Germinal center (tissue), 1 donor: ENCODE measurements at regions not wholly inside any gene's neighbourhood (a gene's known extent, or its start where the extent isn't known, plus 50 kb on each side); places are given as distances from the start of the nearest gene placed in this dataset.
"Not testable (repeated sequence)": the region's sequence is repeated elsewhere in the genome, so short reads cannot be mapped to it uniquely, and the experiment has no call there.

Source experiments
- DNase-seq: peaks from one replicate; pipeline ENCODE4 v3.0.0; 2012; ENCODE audit warnings: mixed read lengths, low spot score

DNA sequence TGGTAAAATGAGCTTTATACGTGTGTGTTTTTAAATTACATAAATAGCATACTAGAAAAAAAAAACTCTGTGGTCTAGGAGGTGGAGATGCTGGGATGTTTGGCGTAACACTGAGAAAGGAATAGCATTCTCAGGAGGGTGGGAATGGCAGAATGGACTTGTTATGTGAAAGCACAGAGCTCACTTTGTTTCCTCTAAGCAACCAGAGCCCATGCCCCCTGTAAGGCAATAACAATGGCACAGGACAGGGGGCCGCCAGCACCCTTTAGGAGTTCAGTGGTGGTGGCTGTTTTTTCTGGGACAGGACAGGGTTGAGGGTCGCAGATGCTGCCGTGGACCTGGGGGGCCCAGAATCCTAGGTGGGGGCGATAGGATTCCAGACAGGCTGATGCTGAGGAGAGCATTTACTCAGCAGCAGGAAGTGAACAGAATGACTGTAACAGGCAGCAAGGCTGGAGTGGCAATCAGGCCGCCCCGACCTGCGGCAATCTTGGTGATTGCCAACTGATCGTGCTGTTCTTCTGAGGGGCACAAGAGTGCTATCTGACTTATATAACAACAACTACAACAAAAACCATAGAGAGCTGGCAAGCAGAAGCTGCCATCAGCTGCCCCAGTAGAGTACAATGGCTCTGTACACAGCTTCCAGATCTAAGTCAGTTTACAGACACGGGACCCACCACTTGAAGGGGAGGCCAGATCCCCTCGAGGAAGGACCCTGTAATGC lies 160.4 kb downstream of the UACA start:
- no peak for DNase-seq

DNA sequence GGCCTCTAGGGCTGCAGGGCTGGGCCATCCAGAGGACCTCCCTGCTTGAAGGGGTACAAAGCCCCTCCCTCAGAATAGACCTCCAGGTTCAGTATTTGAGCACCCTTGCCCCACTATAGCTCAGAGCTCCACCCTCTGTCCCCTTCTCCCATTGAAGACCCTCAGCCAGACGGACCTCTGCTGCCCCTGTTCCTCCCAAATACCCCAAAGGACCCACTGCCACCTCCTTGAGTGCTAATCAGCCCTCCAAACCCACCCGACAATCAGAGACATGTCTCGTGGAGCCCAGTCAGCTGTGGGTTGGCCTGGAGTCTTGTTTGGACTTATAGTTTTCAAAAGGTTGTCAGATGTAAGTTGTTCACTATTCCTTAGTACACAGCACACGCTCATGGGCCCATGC lies 161.1 kb downstream of the UACA start:
- no peak for DNase-seq

DNA sequence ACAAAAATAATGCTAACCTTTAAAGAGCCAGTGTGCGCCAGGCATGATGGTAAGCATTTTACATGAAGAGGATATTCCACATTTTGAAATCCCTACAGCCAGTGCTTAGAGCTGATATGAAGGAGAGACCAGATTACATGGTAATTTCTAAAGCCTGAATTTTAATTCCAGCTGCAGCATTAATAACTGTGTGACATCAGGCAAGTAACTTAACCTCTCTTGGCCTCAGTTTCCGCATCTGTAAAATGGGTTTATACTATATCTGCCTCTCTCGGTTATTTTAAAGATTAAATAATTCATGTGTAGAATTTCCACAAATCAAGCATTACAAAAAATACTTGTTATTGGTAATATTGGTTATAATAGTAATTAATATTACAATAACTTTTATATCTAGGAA lies 165.4 kb downstream of the UACA start:
- no peak for DNase-seq

DNA sequence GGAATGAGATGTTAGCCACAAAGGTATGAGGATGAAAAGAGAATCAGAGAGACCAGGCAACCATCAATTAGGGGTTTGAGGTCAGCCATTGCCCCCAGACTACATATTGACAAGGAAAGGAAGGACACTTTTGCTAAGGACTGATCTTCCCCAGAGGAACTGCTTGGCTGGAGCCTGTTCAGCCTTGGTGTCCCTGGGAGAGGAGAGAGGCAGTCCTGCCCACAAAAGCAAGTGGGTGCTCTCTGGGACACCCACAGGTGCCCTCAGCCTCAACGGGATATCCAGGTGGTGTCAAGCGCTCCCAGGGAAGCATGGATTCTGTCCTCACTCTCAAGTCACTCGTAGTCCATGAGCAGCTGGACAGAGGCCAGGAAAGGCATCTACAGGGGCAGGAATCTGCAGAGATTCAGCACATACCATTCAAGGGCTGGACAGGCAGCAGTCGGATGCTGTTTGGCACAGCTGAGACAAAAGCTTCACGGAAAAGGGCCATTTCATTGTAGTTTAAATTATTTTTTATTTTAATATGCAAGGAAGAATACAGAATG lies 166.2 kb downstream of the UACA start:
- DNase-seq, result no peak

DNA sequence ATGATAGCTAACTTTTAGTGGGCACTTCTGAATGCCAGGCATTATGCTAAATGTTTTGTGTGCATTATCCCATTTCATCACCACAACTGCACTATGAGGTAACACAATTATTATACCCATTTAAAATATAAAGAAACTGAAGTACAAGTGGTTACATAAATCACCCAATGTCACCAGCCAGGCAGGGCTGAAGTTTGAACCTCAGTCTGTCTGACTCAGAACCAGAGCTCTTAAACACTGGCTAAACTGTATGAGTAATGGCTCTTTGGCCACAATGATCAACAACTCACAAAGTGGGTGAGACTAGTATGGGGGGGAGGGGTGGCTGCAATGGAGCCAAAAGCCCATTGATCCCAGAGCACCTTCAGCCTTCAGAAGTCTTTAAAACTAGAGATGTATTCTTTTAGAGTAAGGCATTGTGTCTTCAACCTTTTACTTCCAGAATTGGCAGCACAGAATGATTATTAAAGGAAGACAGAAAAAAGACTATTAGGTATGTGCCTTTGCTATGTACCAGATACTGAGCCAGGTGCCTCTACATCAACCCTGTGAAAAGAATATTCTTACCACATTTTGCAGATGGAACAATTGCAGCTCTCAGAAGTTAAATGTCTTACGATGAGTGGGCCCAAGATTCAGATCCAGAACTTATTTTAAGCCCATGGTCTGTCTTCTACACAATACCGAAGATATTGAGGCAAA lies 166.9 kb downstream of the UACA start:
- no peak for DNase-seq

DNA sequence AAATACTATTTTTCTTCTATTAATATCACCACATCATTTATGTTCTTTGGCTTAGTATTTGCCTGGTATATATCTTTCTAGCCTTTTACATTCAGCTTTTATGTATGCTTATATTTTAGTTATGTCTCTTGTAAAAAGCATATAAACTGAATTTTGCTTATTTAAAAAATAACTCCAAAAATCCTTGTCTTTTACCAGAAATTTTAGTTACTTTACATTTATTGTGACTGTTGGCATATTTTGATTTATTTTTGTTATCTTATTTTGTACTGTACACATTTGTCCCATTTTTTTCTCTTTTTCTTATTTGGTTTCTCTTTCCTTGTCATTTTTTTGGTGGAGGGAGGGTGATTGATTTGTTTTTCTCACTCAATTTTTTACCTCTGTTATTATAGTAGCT lies 169.6 kb downstream of the UACA start:
- no peak for DNase-seq

DNA sequence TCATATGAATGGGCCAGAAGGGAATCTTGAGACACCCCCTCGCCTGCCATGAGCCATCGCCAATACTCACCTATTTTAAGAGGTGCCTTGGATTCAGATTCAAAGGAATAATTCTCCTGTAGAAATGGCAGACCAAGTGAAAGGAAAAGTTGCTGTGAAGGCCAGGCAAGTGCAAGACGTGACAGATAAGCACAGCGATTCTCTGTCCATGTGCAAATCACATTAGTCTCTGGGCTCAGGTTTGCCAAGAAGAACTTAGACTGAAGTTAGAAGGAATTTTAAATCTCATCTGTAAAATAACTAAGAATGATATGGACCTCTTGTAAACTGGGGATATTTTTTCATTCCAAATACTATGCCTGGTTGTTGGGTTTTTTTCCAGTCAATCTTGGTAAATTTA lies 173.6 kb downstream of the UACA start:
- no peak for DNase-seq

DNA sequence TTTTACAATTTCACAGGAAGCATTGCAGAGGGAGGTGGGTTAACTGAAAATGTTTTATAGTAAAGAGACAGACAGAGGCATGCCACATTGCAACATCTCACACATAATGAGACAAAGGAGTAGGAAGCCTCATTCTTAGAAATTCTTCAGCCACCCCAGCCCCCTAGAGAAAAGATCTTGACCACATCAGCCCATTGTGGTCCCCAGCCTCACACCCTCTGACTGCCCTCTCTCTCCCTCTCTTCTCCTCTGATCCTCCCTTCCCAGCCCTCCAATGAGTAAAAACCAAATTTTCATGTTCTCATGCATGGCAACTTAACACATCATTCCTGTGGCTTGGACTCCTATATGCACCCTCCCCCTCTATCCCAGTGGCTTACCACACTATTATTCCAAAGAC lies 174.1 kb downstream of the UACA start:
- no peak for DNase-seq

DNA sequence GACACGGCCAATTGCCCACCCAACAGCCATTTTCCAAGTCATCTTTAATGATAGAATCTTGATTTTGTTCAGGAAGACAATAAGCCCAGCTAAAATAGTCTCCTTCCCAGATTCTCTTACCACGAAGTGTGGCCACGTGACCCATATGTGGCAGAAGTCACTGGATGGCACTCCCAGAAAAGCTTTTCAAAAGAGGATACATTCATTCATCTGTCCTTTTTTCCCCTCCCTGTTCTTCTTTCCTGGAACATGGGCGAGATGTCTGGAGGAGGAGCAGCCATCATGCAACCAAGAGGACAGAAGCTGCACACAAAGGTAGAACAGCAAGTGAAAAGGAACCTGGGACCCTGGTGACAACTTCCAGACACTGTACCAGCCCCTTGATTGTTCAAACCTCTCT lies 174.7 kb downstream of the UACA start:
- no peak for DNase-seq

DNA sequence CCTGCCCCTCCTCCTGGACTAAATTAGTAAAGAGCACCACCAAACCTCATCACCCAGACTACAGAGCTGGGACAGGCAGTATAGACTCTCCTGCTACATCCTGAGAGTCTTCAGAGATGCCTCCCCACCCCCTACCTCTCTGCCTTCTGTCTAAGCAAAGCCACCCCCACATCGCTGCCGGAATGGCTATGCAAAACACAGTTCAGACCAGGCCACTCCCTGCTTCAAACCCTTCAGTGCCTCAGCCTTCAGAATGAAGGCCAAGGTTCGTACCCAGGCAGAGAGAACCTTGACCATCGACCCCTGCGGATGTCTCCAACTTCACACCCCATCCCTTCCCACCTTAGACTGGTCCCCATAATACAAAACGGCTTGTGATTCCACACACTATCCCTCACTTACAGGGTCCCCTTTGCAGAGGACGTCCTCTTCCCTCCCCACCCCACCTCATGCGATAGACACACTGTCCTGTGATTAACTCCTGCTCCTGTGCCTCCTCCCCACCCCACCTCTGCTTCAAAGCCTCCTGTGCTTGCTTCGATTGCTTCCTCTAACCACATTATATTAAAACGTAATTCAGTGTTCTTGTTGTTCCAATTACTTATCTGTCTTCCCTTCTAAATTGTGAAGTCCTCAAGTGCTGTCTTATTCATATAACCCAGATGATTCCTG lies 175.3 kb downstream of the UACA start:
- DNase-seq, result no peak

DNA sequence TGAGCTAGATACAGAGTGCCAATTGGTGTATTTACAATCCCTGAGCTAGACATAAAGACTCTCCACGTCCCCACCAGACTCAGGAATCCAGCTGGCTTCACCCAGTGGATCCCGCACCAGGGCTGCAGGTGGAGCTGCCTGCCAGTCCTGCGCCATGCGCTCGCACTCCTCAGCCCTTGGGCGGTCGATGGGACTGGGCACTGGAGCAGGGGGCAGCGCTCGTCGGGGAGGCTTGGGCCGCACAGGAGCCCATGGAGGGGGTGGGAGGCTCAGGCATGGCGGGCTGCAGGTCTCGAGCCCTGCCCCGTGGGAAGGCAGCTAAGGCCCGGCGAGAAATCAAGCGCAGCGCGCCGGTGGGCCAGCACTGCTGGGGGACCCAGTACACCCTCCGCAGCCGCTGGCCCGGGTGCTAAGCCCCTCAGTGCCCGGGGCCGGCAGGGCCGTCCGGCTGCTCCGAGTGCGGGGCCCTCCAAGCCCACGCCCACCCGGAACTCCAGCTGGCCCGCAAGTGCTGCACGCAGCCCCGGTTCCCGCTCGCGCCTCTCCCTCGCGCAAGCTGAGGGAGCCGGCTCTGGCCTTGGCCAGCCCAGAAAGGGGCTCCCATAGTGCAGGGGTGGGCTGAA lies 176.2 kb downstream of the UACA start:
- DNase-seq, result not testable (repeated sequence)

DNA sequence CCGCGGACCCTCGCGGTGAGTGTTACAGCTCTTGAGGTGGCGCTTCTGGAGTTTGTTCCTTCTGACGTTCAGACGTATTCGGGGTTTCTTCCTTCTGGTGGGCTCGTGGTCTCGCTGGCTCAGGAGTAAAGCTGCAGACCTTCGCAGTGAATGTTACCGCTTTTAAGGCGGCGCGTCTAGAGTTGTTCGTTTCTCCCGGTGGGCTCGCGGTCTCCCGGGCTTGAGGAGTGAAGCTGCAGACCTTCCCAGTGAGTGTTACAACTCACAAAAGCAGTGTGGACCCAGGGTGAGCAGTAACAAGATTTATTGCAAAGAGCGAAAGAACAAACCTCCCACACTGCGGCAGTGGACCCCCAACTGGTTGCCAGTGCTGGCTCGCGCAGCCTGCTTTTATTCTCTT lies 177.1 kb downstream of the UACA start:
- no peak for DNase-seq

DNA sequence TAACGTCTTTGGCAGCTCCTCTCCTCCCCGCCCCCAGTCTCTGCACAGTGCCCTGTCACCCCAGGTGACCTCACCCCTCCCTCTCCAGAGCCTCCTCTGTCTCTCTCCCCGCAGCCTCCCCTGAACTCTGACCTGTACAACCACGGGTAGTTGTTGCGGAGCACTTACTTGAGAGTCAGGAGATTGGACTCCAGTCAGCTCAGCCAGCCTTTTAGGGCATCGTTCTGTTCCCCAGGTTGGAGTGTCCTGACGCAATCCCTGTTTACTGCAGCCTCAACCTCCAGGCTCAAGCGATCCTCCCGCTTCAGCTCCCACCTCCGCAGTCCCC lies 177.7 kb downstream of the UACA start:
- no peak for DNase-seq

DNA sequence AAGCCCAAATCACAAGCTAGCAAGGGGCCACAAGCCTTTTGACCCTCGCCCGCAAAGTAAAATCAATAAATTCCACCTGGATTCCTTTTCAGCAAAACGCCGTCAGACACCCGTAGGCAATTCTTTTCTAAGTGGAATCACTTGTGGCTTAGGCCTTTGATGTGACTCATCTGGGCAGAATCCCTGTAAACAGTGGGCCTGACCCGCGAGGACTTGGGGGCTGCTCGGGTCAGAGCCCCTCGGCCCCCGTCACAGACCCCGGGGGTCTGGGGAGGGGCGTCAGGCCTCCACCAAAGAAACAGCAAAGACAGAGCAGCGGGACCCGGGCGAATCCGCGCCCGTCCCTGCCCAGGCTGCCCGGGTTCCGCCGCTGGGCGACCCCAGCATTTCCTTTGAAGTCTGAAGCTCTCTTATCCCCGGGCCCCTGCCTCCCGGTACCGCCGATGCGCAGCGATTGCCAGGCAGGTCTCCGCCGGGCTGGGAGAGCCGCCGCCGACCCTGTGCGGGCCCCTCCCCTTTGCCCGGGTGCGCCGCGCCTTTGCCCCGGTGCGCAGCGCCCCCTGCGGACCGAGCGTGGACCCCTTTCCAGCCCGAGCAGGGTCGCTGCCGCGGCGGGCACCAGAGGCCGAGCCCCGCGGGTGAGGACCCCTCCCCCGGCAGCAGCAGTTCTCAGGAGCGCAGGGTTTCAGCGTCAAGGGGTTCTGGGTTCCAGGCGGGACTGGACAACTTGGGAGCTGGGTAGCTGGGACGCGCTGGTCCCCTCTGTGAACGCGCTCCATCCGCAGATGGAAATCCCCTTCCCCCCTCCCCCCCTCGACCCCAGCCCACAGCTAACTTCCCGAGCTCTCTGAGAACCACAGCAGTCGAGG lies 178.3 kb downstream of the UACA start:
- DNase-seq, result peak; percentile 58

DNA sequence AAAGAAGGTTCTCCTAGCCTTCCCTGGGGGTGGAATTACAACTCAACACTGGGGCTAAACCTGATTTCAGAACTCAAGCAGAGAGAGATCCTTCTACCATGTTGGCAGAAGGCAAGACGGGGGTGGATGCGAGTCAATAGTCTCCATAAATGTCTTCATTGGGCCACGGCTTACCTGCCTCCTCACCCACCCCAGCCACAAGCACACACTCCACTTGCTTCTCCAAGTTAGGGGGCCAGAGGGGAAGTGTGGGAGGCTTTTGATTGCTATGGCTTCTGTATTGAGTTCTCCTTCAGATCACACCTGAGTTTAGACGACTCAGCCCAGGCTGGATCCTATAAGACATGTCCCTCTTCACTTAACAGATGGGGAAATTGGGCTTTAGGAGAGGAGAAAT lies 178.9 kb downstream of the UACA start:
- no peak for DNase-seq

DNA sequence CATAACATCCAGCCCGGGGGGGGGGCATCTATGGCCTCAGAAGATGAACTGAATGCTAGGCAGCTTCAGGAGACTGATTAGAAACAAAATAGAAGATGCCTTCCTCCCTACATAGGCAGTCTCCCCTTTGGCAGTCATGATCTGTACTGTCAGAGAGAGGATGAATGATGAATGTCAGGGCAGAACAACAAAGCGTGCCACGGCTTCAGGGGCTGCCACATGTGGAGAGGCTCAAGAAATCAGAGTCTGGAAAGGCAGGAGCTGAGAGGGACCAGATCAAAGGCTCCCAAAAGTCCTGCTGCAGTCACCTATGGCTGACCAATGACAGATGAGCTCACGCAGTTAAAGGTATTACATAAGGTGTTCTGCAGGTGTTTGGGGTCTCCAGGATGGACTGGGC lies 180.4 kb downstream of the UACA start:
- no peak for DNase-seq

DNA sequence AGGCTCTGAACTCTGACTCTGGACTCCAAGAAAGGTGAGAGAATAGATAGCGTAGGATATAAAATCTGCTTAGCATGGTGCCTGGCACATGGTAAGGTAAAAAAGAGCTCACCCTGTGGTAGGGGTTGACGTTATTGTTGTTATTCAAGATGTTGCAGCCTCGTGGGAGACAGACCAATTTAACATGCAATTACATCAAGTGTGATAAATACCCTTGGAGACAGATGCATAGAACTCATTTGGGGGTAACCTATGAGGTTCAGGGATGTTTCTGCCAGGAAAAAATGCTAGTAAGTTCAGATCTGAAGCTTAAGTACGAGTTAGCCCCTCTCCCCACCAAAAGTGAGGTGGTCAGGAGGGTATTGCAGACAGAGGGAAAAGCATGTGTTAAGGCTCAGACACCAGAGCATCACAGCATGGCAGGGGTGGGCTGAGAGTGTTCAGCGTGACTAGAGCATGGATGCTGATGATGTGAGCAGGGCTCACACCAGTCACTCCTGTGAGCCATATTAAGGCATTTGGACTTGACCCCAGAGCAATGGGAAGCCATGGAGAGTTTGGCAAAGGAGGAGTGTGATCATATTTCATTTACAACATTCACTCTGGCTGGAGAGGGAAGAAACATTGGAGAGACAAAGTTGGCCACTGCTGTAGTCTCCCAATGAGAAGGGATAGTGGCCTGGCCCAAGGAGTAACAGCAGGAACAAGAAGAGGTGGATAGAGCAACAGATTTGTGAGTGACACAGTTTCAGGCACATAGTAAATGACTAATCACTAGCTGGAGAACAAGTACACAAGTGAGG lies 181.0 kb downstream of the UACA start:
- DNase-seq, result no peak

DNA sequence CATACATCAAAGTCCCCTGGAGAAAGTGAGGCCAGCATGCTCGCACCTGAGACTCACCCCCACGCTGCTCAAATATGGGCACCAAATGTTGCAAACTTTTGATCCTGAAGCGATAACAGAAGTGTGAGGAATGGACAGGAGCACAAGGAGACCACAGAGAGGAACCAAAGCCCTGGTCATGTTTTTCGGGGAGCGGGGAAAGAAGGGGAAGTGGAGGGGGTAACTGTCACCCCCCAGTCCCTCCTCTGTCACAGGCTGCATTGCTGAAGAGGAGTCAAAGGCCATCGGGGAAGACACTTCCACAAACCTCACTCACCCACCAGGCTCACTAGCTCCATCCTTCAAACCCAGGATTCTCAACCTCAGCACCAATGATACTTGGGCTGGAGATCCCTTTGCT lies 182.4 kb downstream of the UACA start:
- DNase-seq, result no peak

DNA sequence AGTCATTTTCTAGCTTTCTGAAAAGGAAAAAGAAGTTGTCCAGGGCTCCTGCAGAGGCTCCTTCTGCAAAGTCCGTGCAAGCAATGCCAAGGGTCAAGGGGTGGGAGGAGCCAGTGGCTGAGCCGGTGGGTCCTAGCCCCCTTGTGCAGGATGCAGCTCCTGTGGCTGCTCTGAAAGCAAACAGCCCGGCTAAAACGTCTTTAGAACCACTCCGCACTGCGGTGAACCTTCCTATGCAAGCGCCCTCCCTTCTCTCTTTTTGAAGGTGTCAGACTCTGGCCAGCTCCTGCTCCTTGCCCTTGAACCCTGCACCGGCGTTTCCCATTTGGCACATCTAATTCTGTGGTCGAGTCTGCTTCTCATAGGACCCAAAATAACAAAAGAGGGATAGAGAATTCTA lies 183.1 kb downstream of the UACA start:
- DNase-seq, result no peak

DNA sequence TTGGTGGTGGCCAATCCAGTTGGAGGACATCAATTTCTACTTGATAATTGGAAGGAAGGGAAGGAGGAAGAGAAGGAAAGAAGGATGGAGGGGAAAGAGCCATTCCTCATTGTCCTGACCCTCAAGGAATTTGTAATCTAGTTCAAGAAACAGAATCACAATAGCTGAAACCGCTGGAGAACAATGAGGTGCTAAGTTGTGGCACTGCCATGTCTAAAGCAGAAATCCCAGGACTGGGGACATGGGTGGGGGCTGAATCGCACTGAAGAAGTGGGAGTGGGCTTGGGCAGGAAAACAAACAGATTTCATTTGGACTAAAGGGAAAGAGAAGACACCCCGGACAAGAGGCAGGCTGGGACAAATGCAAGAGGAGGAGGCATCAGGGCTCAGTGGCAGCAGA lies 183.6 kb downstream of the UACA start:
- DNase-seq, result no peak

DNA sequence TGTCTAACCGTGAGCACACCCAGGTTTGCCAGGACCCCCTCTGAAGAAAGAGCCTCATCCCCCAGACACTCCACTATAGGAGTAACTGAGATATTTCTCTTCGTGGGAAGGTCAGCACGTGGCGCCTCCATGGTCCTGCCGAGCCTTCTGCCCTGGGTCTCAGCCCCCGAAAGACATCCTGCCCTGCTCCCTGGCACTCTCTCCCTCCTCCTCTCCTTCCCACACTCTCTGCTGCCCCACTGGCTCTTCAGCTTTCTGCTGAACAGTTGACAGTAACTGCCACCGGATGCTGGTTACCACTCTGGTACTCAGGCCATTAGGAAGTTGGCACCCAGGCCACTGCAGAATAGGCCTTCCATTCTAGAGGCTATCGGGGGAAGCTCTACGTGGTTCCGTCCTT lies 185.2 kb downstream of the UACA start:
- DNase-seq, result no peak
